Loucy (cell line): ENCODE measurements at regions not wholly inside any gene's neighbourhood (a gene's known extent, or its start where the extent isn't known, plus 50 kb on each side); places are given as distances from the start of the nearest gene placed in this dataset.

Experiments
- H2AFZ ChIP-seq: fragments of 200-600 bp; sonication (generic); 2 replicates; pipeline ENCODE4 v1.6.0; 2016; ENCODE audit warnings: antibody characterized with exemption, mild to moderate bottlenecking, low read length, moderate library complexity
- H3F3A ChIP-seq: fragments of 200-600 bp; 2 replicates; pipeline ENCODE4 v1.6.0; 2016; ENCODE audit warnings: antibody characterized with exemption, low read depth, mild to moderate bottlenecking
- H3K27me3 ChIP-seq: fragments of 200-600 bp; sonication (generic); 2 replicates; pipeline ENCODE4 v1.6.1; 2014; ENCODE audit warnings: low read length, mild to moderate bottlenecking; ENCODE audit not compliant: insufficient read depth, poor library complexity, severe bottlenecking
- H3K36me3 ChIP-seq: fragments of 200-600 bp; sonication (generic); 2 replicates; pipeline ENCODE4 v1.6.1; 2016; ENCODE audit warnings: low read length; ENCODE audit not compliant: insufficient read depth
- H3K4me1 ChIP-seq: fragments of 200-600 bp; sonication (generic); 2 replicates; pipeline ENCODE4 v1.5.1; 2014; ENCODE audit warnings: low read length, mild to moderate bottlenecking; ENCODE audit not compliant: insufficient read depth, poor library complexity, severe bottlenecking
- H3K4me2 ChIP-seq: fragments of 200-600 bp; sonication (generic); 2 replicates; pipeline ENCODE4 v1.6.0; 2014; ENCODE audit warnings: antibody characterized with exemption, low read length, low read depth, mild to moderate bottlenecking; ENCODE audit not compliant: poor library complexity, severe bottlenecking
- H3K4me3 ChIP-seq: fragments of 200-600 bp; sonication (generic); 2 replicates; pipeline ENCODE4 v1.5.1; 2014; ENCODE audit warnings: low read length, mild to moderate bottlenecking, mixed read lengths; ENCODE audit not compliant: poor library complexity, severe bottlenecking
- H3K79me2 ChIP-seq: fragments of 200-600 bp; sonication (generic); 2 replicates; pipeline ENCODE4 v1.6.1; 2014; ENCODE audit warnings: low read length; ENCODE audit not compliant: insufficient read depth
- H3K9ac ChIP-seq: fragments of 200-600 bp; sonication (generic); 2 replicates; pipeline ENCODE4 v1.6.0; 2014; ENCODE audit warnings: mild to moderate bottlenecking, low read depth, low read length, moderate library complexity; ENCODE audit not compliant: poor library complexity, severe bottlenecking
- H3K9me2 ChIP-seq: fragments of 200-600 bp; sonication (generic); replicated peaks from 2 replicates; pipeline ENCODE4 v1.6.1; 2016; ENCODE audit warnings: low read depth, low read length, mixed read lengths
- H3K9me3 ChIP-seq: fragments of 200-600 bp; sonication (generic); 2 replicates; pipeline ENCODE4 v1.6.1; 2014; ENCODE audit warnings: mild to moderate bottlenecking, antibody characterized with exemption, low read length, low read depth; ENCODE audit not compliant: insufficient read depth
- H4K20me1 ChIP-seq: fragments of 200-600 bp; sonication (generic); 2 replicates; pipeline ENCODE4 v1.6.0; 2014; ENCODE audit warnings: antibody characterized with exemption, low read length, mild to moderate bottlenecking; ENCODE audit not compliant: insufficient read depth, poor library complexity, severe bottlenecking
- EZH2phosphoT487 ChIP-seq: fragments of 200-600 bp; IDR thresholded peaks from 2 replicates; pipeline ENCODE4 v1.6.1; 2018; ENCODE audit warnings: antibody characterized with exemption, mild to moderate bottlenecking, moderate library complexity, borderline replicate concordance
- TF ChIP-seq, protein P1 (sequence below): fragments of 200-600 bp; sonication (generic); conservative IDR thresholded peaks from 2 replicates; pipeline ENCODE4 v1.5.1; 2014; ENCODE audit warnings: mild to moderate bottlenecking, antibody characterized with exemption, low read length

DNA sequence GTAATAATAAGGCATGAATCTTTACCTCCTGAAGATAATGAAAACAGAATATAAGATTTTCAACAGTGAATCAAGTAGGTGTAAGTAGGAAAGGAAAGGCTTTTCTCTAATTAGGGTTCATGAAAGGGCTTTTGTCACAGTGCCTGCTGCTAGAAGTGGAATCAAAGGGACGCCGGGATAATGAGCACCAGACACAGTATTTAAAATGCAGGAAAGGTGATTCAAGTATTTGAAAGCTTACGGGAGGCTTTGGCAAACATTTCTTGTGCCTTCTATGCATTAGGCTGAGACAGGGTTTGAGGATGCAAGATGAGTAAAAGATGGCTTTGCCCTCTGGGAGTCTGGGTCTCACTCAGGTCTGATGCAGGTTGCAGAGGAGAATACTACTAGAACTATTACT, 70.5 kb upstream of the ANO4 start:
- Histone ChIP-seq H2AFZ (no peak overlapping the region), H4K20me1 (no peaks in the 10 kb centered on the region), H3F3A (no peaks in the 10 kb centered on the region), H3K4me2 (no peak overlapping the region), H3K9ac (no peak overlapping the region), H3K9me2 (no peaks in the 10 kb centered on the region), H3K36me3 (no peaks in the 10 kb centered on the region), H3K9me3 (no peaks in the 10 kb centered on the region), H3K27me3 (no peaks in the 10 kb centered on the region), H3K79me2 (no peaks in the 10 kb centered on the region), H3K4me1 (no peaks in the 10 kb centered on the region), H3K4me3 (no peak overlapping the region)
- no peak for TF ChIP-seq EZH2phosphoT487
- TF ChIP-seq, protein P1, sequence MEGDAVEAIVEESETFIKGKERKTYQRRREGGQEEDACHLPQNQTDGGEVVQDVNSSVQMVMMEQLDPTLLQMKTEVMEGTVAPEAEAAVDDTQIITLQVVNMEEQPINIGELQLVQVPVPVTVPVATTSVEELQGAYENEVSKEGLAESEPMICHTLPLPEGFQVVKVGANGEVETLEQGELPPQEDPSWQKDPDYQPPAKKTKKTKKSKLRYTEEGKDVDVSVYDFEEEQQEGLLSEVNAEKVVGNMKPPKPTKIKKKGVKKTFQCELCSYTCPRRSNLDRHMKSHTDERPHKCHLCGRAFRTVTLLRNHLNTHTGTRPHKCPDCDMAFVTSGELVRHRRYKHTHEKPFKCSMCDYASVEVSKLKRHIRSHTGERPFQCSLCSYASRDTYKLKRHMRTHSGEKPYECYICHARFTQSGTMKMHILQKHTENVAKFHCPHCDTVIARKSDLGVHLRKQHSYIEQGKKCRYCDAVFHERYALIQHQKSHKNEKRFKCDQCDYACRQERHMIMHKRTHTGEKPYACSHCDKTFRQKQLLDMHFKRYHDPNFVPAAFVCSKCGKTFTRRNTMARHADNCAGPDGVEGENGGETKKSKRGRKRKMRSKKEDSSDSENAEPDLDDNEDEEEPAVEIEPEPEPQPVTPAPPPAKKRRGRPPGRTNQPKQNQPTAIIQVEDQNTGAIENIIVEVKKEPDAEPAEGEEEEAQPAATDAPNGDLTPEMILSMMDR: no peak

DNA sequence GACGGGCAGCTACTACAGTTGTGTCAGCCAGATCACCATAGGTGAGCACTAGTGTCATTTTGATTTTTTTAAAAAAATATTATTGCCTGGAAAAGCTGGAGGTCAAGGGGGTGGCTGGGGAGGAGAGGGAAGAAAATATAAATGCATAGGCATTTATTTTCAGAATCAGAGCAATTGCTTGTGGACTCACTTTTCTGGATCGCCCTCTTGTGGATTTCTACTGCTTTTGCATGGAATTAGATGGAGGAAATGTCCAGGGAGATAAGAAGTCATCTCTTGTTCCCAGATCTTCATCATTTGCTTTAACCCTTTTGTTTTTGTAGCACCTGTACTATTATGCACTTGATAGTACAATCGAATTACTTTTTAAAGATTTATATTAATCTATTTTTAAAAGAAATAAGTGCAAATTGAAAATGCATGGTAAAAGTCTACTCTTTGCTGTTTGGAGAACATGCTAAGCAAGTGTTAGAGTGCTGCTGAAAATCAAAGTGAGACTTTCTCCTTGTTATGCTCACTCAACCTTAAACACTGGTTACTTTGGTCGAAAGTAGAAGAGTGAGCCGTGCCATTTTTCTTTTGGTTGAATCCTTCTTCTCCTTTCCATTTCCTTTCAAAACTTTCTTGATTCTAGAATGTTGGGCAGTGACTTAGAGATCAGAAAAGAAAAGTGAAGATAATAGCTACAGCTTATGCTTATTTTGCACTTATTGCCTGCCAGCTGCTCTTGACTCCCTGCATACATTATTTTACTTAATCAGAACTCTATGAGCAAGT, 60.6 kb upstream of the ANO4 start:
- no peak overlapping the region for H3K4me2 ChIP-seq
- H3K4me3 ChIP-seq: no peak overlapping the region
- H3K9ac ChIP-seq: no peak overlapping the region

DNA sequence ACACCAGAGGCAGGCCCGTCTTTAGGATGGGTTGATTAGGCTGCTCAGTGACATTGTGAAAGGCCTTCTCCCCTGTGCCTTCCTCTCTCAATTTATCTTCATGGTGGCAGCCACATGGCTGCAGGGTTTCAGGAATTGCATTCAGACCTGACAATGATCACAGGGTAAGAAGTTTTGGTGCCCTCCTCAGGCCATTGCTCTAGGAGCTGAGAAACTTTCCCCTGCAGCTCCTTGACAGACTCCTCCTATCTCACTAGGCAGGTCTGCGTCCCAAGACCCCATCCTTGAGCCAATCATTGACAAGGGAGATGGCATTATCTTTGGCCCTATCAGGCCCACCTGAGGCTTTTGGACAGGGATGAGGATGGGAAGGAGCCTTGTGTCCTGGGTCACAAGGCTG, 57.4 kb upstream of the ANO4 start:
- Histone ChIP-seq H3K36me3 (no peaks in the 10 kb centered on the region), H2AFZ (no peak overlapping the region), H3K9ac (no peak overlapping the region), H3K9me3 (no peaks in the 10 kb centered on the region), H3K4me1 (no peaks in the 10 kb centered on the region), H3K4me3 (no peak overlapping the region), H3K27me3 (no peaks in the 10 kb centered on the region), H4K20me1 (no peaks in the 10 kb centered on the region), H3F3A (no peaks in the 10 kb centered on the region), H3K9me2 (no peaks in the 10 kb centered on the region), H3K4me2 (no peak overlapping the region), H3K79me2 (no peaks in the 10 kb centered on the region)
- TF ChIP-seq, protein P1: no peak
- TF ChIP-seq EZH2phosphoT487: no peak

More for the DNA sequence above, 60.6 kb upstream of the ANO4 start:
- Histone ChIP-seq H3F3A (no peaks in the 10 kb centered on the region), H3K79me2 (no peaks in the 10 kb centered on the region), H2AFZ (no peak overlapping the region), H3K9me2 (no peaks in the 10 kb centered on the region), H3K36me3 (no peaks in the 10 kb centered on the region), H4K20me1 (no peaks in the 10 kb centered on the region), H3K27me3 (no peaks in the 10 kb centered on the region), H3K4me1 (no peaks in the 10 kb centered on the region), H3K9me3 (no peaks in the 10 kb centered on the region)
- TF ChIP-seq, protein P1: peak; percentile 45
- TF ChIP-seq EZH2phosphoT487: no peak
